A673 (cell line): ENCODE measurements at regions not wholly inside any gene's neighbourhood (a gene's known extent, or its start where the extent isn't known, plus 50 kb on each side); places are given as distances from the start of the nearest gene placed in this dataset.

Experiments
- BruUV-seq: library from RNA; stranded (reverse); fragments of 400-500 nt; replicated peaks from 2 replicates; lab custom pipeline; 2021; lab: Mats Ljungman, UMichigan
- CTCF ChIA-PET: fragments of 300-600 bp; sonication (Branson Sonifier 250); formaldehyde crosslinking; loops from one replicate; lab custom pipeline; 2022; ENCODE audit warnings: antibody characterized with exemption; lab: Charles Lee
- POLR2A ChIA-PET: fragments of 300-600 bp; sonication (Branson Sonifier 250); formaldehyde crosslinking; loops from one replicate; lab custom pipeline; 2022; ENCODE audit warnings: antibody characterized with exemption; ENCODE audit not compliant: low non-redundant PET; lab: Charles Lee
- DNase-seq: peaks from one replicate; pipeline ENCODE4 v3.0.0-alpha.2; 2015; ENCODE audit warnings: low spot score
- H3K27ac ChIP-seq: fragments of 200-600 bp; sonication (generic); 2 replicates; pipeline ENCODE4 v1.5.1; 2016; ENCODE audit warnings: mixed run types, low read depth, mild to moderate bottlenecking, mixed read lengths, antibody characterized with exemption, low read length; ENCODE audit not compliant: poor library complexity, severe bottlenecking
- H3K27me3 ChIP-seq: fragments of 200-600 bp; sonication (generic); replicated peaks from 2 replicates; pipeline ENCODE4 v1.6.1; 2017; ENCODE audit warnings: mixed run types, low read depth, mild to moderate bottlenecking, mixed read lengths, antibody characterized with exemption, low read length; ENCODE audit not compliant: insufficient read depth, poor library complexity
- H3K36me3 ChIP-seq: fragments of 200-600 bp; sonication (generic); 2 replicates; pipeline ENCODE4 v1.6.1; 2016; ENCODE audit warnings: mixed run types, mild to moderate bottlenecking, mixed read lengths, antibody characterized with exemption, low read length; ENCODE audit not compliant: insufficient read depth, poor library complexity, severe bottlenecking
- H3K4me1 ChIP-seq: fragments of 200-600 bp; sonication (generic); 2 replicates; pipeline ENCODE4 v1.6.1; 2017; ENCODE audit warnings: mixed run types, mild to moderate bottlenecking, mixed read lengths, antibody characterized with exemption, low read length; ENCODE audit not compliant: insufficient read depth, poor library complexity, severe bottlenecking
- H3K4me3 ChIP-seq: fragments of 200-600 bp; sonication (generic); 2 replicates; pipeline ENCODE4 v1.5.1; 2016; ENCODE audit warnings: low read depth, mixed run types, mild to moderate bottlenecking, mixed read lengths, low read length; ENCODE audit not compliant: poor library complexity, severe bottlenecking
- H3K9me3 ChIP-seq: fragments of 200-600 bp; sonication (generic); 2 replicates; pipeline ENCODE4 v1.6.1; 2016; ENCODE audit warnings: mixed run types, low read depth, mild to moderate bottlenecking, mixed read lengths, antibody characterized with exemption, low read length; ENCODE audit not compliant: poor library complexity, severe bottlenecking
- EZH2 ChIP-seq: fragments of 200-600 bp; sonication (generic); IDR thresholded peaks from 2 replicates; pipeline ENCODE4 v1.6.1; 2017; ENCODE audit warnings: borderline replicate concordance, low read depth, mild to moderate bottlenecking, mixed read lengths, antibody characterized with exemption, low read length; ENCODE audit not compliant: poor library complexity, severe bottlenecking
- intact Hi-C: fragments of 100-400 bp; cut with micrococcal nuclease; formaldehyde crosslinking; loops from one replicate; pipeline ENCODE4 v1.10.0; 2022; ENCODE audit not compliant: unreplicated experiment
- TF ChIP-seq, protein P1 (sequence below): fragments of 300-800, 200-600 bp; sonication (generic); conservative IDR thresholded peaks from 2 replicates; pipeline ENCODE4 v1.5.1; 2017; ENCODE audit warnings: low read depth, mild to moderate bottlenecking, antibody characterized with exemption, low read length, moderate library complexity, mixed read lengths

DNA sequence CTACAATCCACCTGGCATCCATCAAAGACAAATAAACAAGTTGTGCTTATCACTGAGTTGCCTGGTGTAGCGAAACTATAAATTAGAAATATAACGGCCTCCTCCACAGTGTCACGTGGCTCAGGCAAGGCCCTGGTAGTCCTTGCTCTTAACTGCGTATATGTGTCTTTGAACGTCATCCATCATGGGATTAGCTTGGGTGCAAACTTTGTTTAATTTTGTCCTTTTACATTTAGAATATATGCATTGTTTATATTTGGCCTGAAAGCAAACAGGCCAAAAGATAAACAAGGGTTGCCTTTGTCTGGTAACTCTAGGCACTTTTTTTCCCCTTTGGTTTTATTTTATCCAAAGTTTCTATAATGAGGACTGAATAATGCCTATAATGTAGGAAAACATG, 184.9 kb downstream of the KIT start:
- ChIA-PET POLR2A (no interaction called here), CTCF (no interaction called here)
- intact Hi-C loops, result no loop called here

DNA sequence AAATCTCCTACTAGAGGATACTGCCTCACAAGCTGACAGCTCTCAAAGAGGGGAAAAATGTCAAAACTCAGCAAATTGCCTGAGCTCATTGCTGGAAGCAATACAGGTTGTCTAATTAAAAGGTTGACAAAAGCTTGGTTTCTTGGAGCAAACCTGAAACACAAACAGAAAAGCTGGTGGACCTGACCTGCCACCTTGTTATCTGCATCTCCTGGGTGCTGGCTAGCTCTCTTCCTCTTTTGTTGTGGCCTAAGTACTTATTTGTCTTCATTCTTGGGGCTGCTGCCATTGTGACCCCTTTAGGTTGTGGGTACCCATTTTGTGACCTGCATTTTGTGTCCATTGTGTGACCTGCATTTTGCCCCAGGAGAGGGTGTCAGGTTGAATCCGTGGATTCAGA, 184.5 kb downstream of the KIT start:
- H3K4me3 ChIP-seq, result no peak overlapping the region
- H3K9me3 ChIP-seq, result no peaks in the 10 kb centered on the region
- ChIA-PET POLR2A (no interaction called here), CTCF (no interaction called here)
- H3K4me1 ChIP-seq, result no peaks in the 10 kb centered on the region
- no peaks in the 10 kb centered on the region for H3K27me3 ChIP-seq
- BruUV-seq, result no TSS peak
- TF ChIP-seq, protein P1, sequence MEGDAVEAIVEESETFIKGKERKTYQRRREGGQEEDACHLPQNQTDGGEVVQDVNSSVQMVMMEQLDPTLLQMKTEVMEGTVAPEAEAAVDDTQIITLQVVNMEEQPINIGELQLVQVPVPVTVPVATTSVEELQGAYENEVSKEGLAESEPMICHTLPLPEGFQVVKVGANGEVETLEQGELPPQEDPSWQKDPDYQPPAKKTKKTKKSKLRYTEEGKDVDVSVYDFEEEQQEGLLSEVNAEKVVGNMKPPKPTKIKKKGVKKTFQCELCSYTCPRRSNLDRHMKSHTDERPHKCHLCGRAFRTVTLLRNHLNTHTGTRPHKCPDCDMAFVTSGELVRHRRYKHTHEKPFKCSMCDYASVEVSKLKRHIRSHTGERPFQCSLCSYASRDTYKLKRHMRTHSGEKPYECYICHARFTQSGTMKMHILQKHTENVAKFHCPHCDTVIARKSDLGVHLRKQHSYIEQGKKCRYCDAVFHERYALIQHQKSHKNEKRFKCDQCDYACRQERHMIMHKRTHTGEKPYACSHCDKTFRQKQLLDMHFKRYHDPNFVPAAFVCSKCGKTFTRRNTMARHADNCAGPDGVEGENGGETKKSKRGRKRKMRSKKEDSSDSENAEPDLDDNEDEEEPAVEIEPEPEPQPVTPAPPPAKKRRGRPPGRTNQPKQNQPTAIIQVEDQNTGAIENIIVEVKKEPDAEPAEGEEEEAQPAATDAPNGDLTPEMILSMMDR, result no peak
- TF ChIP-seq EZH2, result no peak
- no peak overlapping the region for H3K27ac ChIP-seq
- intact Hi-C loops, result no loop called here
- H3K36me3 ChIP-seq, result no peaks in the 10 kb centered on the region
- DNase-seq, result no peak

More for the DNA sequence above, 184.9 kb downstream of the KIT start:
- no peaks in the 10 kb centered on the region for H3K4me1 ChIP-seq
- no peaks in the 10 kb centered on the region for H3K27me3 ChIP-seq
- no TSS peak for BruUV-seq
- TF ChIP-seq, protein P1, result no peak
- TF ChIP-seq EZH2, result no peak
- no peak overlapping the region for H3K4me3 ChIP-seq
- H3K27ac ChIP-seq, result no peak overlapping the region
- no peaks in the 10 kb centered on the region for H3K36me3 ChIP-seq
- H3K9me3 ChIP-seq, result no peaks in the 10 kb centered on the region
- no peak for DNase-seq

DNA sequence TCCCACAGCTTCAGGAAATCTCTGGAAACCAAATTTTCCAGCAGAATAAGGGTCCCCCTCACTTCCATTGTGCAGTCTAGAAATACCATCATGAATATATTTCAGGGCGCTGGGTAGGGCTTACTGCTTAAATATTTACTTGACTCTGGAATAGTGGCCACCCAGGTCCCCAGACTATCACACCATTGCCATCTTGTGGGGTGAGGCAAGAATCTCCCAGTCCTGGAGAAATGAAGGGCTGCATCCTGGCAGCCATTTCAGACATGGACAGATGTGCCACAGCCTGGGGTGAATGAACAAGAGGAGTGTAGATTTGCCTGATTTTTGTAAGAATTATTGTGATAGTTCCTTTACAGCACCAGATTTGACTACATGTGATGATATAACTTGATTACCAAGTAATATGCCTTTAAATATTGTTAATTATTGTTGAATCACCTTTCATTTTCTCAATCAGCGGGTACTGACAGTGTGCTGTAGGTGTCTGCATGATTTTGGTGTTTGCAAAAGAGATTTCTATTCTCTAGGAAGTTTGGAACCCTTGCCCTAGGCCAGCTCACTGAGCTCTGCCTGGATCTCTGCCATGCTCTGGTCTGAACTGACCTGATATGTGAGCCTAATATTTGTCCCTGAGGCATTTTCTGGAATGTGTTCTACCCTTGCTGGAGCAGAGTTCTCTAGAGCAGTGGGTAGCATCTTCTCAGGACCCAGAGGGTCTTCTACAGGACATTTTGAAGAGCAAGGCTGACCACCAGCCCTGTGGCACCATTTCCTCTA, 183.4 kb downstream of the KIT start:
- Histone ChIP-seq H3K36me3 (no peaks in the 10 kb centered on the region), H3K27me3 (no peaks in the 10 kb centered on the region), H3K4me3 (no peak overlapping the region), H3K27ac (no peak overlapping the region), H3K9me3 (no peaks in the 10 kb centered on the region), H3K4me1 (no peaks in the 10 kb centered on the region)
- TF ChIP-seq EZH2, result no peak
- TF ChIP-seq, protein P1, result peak; percentile 30; the same call in 1 of the 2 replicates
- peak; percentile 16 for DNase-seq
- intact Hi-C loops, result no loop called here
- no TSS peak for BruUV-seq
- POLR2A ChIA-PET, result no interaction called here
- CTCF ChIA-PET, result no interaction called here
